ENCODE measurements at regions not wholly inside any gene's neighbourhood (a gene's known extent, or its start where the extent isn't known, plus 50 kb on each side); places are given as distances from the start of the nearest gene placed in this dataset.

- TF ChIP-seq POLR2A (IDR thresholded peaks at IDR 0.05; ENCODE audit: low read length) = no peak
- TF ChIP-seq GATA1 (IDR thresholded peaks at IDR 0.05; ENCODE audit: low read depth, low read length) = no peak
Observed at GRCh38 chr20:39518654-39519053, 556.5 kb downstream of the DHX35 start.
